VCaP (cell line): ENCODE measurements at regions not wholly inside any gene's neighbourhood (a gene's known extent, or its start where the extent isn't known, plus 50 kb on each side); places are given as distances from the start of the nearest gene placed in this dataset.

Experiments used
- H3K27ac ChIP-seq: fragments of 450-650 bp; 2 replicates; pipeline ENCODE4 v1.5.1; 2017
- TF ChIP-seq, protein P1 (sequence below): fragments of 450-650 bp; conservative IDR thresholded peaks from 2 replicates; pipeline ENCODE4 v1.5.1; 2017; ENCODE audit warnings: mild to moderate bottlenecking, moderate library complexity

DNA sequence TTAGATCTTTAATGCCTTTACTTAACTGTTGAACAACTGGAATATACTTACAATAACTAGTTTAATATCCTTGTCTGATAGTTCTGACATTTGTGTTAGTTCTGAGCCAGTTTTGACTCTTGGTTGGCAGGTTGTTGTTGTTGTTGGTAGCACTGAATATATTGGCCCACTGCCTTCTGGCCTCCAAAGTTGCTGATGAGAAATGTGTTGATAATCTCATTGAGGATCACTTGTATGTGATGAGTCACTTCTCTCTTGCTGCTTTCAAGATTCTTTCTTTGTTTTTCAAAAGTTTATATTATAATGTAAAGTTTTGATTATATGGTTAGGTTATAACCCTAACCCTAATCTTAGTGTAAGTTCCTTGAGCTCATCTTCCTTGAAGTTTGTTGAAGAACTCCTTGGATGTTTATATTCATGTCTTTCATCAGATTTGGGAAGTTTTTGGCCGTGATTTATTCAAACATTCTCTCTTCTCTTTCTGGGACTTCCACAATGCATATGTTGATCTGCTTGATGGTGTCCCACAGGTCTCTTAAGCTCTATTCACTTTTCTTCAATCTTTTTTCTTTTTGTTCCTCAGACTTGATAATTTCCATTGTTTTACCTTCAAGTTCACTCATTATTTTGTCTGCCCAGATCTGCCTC is 149.7 kb downstream of the FGF18 start:
- no peak overlapping the region for H3K27ac ChIP-seq
- TF ChIP-seq, protein P1, sequence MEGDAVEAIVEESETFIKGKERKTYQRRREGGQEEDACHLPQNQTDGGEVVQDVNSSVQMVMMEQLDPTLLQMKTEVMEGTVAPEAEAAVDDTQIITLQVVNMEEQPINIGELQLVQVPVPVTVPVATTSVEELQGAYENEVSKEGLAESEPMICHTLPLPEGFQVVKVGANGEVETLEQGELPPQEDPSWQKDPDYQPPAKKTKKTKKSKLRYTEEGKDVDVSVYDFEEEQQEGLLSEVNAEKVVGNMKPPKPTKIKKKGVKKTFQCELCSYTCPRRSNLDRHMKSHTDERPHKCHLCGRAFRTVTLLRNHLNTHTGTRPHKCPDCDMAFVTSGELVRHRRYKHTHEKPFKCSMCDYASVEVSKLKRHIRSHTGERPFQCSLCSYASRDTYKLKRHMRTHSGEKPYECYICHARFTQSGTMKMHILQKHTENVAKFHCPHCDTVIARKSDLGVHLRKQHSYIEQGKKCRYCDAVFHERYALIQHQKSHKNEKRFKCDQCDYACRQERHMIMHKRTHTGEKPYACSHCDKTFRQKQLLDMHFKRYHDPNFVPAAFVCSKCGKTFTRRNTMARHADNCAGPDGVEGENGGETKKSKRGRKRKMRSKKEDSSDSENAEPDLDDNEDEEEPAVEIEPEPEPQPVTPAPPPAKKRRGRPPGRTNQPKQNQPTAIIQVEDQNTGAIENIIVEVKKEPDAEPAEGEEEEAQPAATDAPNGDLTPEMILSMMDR = no peak

DNA sequence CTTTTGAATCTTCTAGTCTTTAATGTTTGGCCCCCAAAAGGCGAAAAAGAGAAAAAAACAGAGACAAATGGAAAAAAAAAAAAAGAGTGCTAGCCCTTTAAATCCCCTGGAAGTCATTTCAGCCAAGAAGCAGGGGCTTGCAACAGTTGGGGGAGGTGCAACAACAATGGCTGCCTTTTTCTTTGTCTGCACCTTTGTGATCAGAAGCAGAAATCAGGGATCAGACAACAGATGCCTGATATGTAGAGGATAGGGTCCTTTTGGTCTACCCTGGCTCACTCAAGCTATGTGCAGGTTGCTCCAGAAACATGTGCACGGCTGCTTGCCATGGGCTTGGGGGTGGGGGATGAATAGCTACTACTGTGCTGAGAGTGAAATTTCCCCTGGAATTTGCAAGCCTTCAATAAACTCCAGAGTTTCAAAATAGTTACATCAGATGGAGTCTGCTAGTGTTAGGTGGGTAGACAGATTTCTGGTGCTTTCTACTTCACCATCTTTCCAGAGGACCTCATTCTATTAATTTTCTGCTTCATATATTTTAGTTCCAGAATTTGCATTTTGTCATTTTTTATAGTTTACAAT is 150.9 kb downstream of the FGF18 start:
- TF ChIP-seq, protein P1 = no peak
- no peak overlapping the region for H3K27ac ChIP-seq

DNA sequence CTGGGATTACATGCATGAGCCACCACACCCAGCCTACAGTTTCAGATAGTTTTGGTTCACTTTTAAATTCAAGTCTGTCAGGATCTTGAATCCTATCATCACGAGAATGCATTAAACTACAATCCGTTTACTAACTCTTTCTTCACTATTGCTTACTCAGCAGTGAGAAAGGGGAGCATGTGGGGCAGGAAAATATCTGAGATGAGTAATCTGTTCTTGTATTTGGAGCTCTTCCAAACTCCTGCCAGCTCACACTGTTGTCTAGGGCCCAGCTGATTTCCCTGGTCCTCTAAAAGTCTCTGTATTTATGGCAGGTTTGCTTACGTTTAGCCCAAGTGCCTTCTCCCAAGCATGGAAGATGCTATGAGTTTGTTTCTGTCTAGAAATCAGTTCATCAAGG is 152.2 kb downstream of the FGF18 start:
- no peak overlapping the region for H3K27ac ChIP-seq
- TF ChIP-seq, protein P1 = no peak

DNA sequence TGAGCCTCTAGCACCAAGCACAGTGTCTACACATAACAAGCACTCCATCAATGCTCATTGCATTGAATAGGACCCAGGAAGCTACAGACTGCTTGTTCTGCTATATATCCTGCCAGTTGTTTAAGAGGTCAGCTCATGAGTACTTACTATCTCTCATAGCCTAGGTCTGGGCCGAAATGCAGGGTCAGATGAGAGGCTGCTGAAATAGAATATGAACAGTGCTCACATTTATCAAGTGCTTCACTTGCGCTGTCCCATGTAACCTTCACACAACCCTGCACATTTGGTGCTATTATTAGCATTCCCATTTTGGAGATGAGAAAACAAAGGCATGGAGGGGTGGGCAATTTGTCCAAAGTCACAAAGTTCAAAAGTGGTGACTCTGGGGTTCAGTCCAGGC is 153.6 kb downstream of the FGF18 start:
- H3K27ac ChIP-seq = no peak overlapping the region

DNA sequence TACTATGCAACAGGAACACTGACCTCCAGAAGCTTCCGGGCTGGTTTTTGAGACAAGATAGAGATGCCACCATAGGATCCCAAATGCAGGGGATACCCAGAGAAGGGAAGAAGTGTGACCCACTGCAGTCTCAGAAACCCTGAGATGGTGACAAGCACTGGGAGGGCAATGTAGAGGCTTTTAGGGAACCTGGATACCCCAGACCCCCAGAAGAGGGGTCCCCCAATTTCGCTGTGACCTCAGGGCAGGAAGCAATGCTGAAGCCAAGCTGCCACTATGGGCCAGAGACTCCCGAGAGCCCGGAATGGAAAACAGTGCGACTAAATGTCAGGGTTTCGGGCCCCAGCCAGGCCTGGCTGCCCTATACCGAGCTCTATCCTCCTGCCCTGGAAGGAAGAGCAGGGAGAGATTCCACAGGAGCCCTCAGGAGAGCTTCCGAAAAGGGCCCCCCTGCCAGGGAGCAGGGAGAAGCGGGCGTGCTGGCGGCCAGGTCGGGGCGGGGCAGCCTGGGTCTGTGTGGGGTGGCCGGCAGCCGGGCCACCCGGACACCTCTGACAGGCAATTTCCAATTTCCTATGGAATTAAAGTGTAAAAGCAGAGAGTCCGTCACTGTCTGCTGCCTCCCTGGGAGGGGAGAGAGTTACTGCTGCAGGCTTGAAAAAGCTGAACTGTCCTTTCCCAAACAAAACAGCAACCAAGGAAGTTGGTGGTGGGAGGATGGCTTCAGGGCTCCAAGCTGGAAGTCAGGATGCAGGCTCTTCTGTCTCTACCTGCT is 154.2 kb downstream of the FGF18 start:
- H3K27ac ChIP-seq = no peak overlapping the region
- TF ChIP-seq, protein P1 = no peak

More for the DNA sequence above, 153.6 kb downstream of the FGF18 start:
- TF ChIP-seq, protein P1 = no peak

DNA sequence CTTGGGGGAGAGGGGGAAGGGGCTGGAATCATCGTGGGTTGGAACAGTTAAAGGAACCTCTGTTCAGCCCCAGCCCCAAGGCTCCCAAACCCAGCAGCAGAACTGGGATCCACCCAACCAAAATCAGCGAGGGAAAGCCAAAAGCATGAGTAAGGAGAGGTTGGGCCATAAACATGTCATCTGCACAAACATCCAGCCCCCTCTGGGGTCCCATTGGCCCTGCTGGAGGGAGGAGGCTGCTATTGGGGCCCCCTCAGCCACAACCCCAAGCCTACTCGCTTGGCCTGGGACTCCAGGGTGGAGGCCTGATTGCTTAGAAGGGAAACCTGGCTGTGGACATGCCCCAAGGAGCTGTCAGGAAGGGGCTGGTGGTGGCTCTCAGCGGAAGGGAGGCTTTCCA is 154.9 kb downstream of the FGF18 start:
- no peak overlapping the region for H3K27ac ChIP-seq
- TF ChIP-seq, protein P1 = no peak

DNA sequence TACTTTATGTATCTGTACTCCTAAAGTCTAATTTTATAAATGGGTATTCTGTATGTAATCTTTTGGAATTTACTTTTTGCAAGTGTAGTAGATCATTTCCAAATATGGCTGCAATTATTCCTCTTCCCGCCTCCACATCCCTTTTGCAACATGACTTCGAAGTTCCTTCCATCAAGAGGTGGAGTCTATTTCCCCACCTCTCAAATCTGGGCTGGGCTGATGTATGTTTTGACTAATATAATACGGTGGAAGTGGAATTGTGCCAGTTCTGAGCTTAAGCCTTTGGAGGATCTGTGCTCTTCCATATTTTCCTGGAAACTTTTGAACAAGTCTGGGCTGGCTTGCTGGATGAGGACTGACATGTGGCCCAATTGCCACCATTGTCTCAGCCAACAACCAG is 155.9 kb downstream of the FGF18 start:
- TF ChIP-seq, protein P1 = no peak
- H3K27ac ChIP-seq = no peak overlapping the region
